ENCODE measurements at regions not wholly inside any gene's neighbourhood (a gene's known extent, or its start where the extent isn't known, plus 50 kb on each side); places are given as distances from the start of the nearest gene placed in this dataset.

DNA sequence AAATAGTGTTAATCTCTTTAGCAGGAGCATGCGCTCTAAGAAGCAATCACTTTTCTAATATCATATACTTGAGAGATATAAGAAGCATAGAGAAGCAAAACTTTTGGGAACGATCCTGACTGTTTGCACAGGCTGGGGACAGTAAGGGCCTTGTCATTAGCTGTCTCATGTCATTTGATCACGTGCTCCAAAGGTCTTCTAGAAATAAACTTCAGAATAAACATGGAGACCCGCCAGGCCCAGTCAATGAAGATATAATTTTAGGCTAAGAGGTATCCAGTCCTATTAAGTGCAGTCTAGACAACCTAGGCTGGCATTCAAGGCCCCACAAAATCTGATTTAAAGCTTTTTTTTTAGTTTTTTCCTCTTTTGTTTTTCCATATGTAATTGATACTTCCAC is 111.0 kb upstream of the APC start:
- no peak overlapping the region for H3K4me2 ChIP-seq (ENCODE audit: low read length)
- no peak overlapping the region for H3K27ac ChIP-seq (ENCODE audit: low read depth, low read length, poor library complexity, severe bottlenecking)
- no peaks in the 10 kb centered on the region for H4K20me1 ChIP-seq (ENCODE audit: insufficient read depth, low read length)
- H3K79me2 ChIP-seq (ENCODE audit: insufficient read depth, low read depth, low read length): no peaks in the 10 kb centered on the region
- H3K4me3 ChIP-seq (ENCODE audit: low read depth, low read length, poor library complexity, severe bottlenecking): no peak overlapping the region
- H3K36me3 ChIP-seq (ENCODE audit: insufficient read depth, low read length): no peaks in the 10 kb centered on the region
- ChIA-PET POLR2A (no interaction called here), CTCF (ENCODE audit: unreplicated experiment) (no interaction called here)
- H3K4me1 ChIP-seq (ENCODE audit: insufficient read depth, low read length, poor library complexity, severe bottlenecking): no peaks in the 10 kb centered on the region
- no peak for TF ChIP-seq EZH2phosphoT487 (IDR thresholded peaks at IDR 0.05; ENCODE audit: borderline replicate concordance, low read depth, low read length)
- TF ChIP-seq, protein P1, sequence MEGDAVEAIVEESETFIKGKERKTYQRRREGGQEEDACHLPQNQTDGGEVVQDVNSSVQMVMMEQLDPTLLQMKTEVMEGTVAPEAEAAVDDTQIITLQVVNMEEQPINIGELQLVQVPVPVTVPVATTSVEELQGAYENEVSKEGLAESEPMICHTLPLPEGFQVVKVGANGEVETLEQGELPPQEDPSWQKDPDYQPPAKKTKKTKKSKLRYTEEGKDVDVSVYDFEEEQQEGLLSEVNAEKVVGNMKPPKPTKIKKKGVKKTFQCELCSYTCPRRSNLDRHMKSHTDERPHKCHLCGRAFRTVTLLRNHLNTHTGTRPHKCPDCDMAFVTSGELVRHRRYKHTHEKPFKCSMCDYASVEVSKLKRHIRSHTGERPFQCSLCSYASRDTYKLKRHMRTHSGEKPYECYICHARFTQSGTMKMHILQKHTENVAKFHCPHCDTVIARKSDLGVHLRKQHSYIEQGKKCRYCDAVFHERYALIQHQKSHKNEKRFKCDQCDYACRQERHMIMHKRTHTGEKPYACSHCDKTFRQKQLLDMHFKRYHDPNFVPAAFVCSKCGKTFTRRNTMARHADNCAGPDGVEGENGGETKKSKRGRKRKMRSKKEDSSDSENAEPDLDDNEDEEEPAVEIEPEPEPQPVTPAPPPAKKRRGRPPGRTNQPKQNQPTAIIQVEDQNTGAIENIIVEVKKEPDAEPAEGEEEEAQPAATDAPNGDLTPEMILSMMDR (conservative IDR thresholded peaks at IDR 0.05; ENCODE audit: low read length): no peak
- no peaks in the 10 kb centered on the region for H3K9me3 ChIP-seq (ENCODE audit: low read length)
- no peaks in the 10 kb centered on the region for H3K9me2 ChIP-seq (ENCODE audit: insufficient read depth, low read length)
- no TSS peak for BruUV-seq (replicated peaks)
- DNase-seq (ENCODE audit: low spot score): no peak
- intact Hi-C loops (cut with micrococcal nuclease; ENCODE audit: unreplicated experiment): no loop called here
- H2AFZ ChIP-seq (ENCODE audit: low read length): no peak overlapping the region

DNA sequence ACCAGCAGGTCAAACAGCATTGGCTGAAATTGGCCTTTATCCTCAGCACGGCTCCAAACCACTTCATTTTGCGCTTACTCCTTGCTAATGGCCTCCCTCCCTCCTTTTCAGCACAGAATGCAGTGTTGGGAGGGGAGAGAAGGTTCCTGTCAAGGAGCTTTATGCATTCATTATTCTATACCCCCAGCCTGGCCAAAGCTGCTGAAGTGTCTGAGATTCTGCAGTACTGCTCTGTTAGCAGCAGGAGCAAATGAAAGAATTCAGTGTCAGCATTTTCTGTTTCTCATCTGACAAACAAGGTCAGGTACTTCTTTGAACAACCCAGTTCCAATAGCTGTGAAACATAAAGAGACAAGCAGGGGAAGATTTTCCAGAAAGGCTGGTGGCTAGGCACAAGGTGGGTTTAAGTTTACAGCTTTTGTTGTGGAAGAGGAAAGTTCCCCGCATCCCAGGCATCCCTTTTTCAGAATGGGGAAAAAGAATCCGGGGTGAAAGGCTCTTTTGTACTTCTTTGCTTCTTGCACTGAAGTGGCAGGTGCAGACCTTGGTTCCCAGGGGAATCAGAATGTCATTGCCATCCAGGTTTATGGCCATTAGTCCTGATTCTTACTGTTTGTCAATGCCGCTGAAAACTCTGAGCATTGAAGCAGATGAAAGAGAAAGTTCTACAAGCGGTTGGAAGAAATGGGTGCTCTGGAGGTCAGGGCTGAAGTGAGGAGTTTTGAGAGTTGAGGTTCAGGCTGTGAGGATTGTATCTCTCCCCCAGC is 109.3 kb upstream of the APC start:
- no TSS peak for BruUV-seq (replicated peaks)
- DNase-seq (ENCODE audit: low spot score): peak; percentile 5
- H3K4me1 ChIP-seq (ENCODE audit: insufficient read depth, low read length, poor library complexity, severe bottlenecking): no peaks in the 10 kb centered on the region
- H3K4me2 ChIP-seq (ENCODE audit: low read length): no peak overlapping the region
- H2AFZ ChIP-seq (ENCODE audit: low read length): no peak overlapping the region
- CTCF ChIA-PET (ENCODE audit: unreplicated experiment): no interaction called here
- no peak for TF ChIP-seq EZH2phosphoT487 (IDR thresholded peaks at IDR 0.05; ENCODE audit: borderline replicate concordance, low read depth, low read length)
- TF ChIP-seq, protein P1 (conservative IDR thresholded peaks at IDR 0.05; ENCODE audit: low read length): no peak
- no peaks in the 10 kb centered on the region for H3K36me3 ChIP-seq (ENCODE audit: insufficient read depth, low read length)
- H3K9me3 ChIP-seq (ENCODE audit: low read length): peaks cover 3% of the 10 kb centered on the region; the same call in 1 of the 2 replicates
- intact Hi-C loops (cut with micrococcal nuclease; ENCODE audit: unreplicated experiment): no loop called here
- no peaks in the 10 kb centered on the region for H3K9me2 ChIP-seq (ENCODE audit: insufficient read depth, low read length)
- H3K4me3 ChIP-seq (ENCODE audit: low read depth, low read length, poor library complexity, severe bottlenecking): no peak overlapping the region
- H4K20me1 ChIP-seq (ENCODE audit: insufficient read depth, low read length): no peaks in the 10 kb centered on the region
- POLR2A ChIA-PET: interaction anchor here (0.6 kb wide), 1 partner anchor 860 kb away, joined by 3 read pairs; no protein-coding TSS in a partner anchor
- H3K27ac ChIP-seq (ENCODE audit: low read depth, low read length, poor library complexity, severe bottlenecking): no peak overlapping the region
- H3K79me2 ChIP-seq (ENCODE audit: insufficient read depth, low read depth, low read length): no peaks in the 10 kb centered on the region

DNA sequence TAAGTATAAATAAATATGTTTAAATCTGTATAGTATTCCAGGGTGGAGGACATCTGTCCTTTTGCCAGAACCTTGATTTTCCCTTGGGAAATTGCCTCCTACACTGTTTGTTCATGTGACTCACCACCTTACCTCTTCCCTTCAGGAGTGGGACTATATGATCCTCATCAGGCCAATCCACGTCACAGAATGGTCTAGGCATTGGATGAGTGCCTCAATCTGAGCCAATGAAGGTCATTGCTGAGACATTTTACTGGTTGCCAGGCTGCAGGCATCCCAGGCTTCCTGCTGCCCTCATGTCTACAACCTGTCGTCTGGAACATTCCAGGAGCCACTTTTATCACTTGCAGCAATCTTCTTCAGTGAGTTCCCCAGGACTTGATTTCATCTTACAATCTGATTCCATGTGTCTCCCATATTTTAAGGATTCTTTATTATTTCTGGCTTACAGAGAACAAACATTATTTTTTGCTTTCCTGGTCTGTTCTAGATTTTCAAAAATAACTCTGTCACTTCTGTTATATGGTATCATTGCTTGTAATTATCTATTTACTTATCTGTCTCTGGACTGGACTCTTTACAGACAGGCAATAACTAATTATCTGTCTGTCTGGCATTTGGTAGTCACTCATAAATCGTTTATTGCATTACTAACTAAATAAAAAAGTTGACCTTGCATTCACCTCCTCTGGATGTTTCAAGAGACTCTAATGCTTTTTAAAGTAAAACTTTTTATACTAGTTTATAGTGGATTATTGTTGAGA is 107.3 kb upstream of the APC start:
- no peak for DNase-seq (ENCODE audit: low spot score)
- H4K20me1 ChIP-seq (ENCODE audit: insufficient read depth, low read length): no peaks in the 10 kb centered on the region
- H3K36me3 ChIP-seq (ENCODE audit: insufficient read depth, low read length): no peaks in the 10 kb centered on the region
- H3K27ac ChIP-seq (ENCODE audit: low read depth, low read length, poor library complexity, severe bottlenecking): no peak overlapping the region
- BruUV-seq (replicated peaks): no TSS peak
- intact Hi-C loops (cut with micrococcal nuclease; ENCODE audit: unreplicated experiment): no loop called here
- no peaks in the 10 kb centered on the region for H3K9me2 ChIP-seq (ENCODE audit: insufficient read depth, low read length)
- no peak overlapping the region for H2AFZ ChIP-seq (ENCODE audit: low read length)
- POLR2A ChIA-PET: no interaction called here
- H3K4me2 ChIP-seq (ENCODE audit: low read length): no peak overlapping the region
- CTCF ChIA-PET (ENCODE audit: unreplicated experiment): no interaction called here
- H3K4me1 ChIP-seq (ENCODE audit: insufficient read depth, low read length, poor library complexity, severe bottlenecking): no peaks in the 10 kb centered on the region
- H3K4me3 ChIP-seq (ENCODE audit: low read depth, low read length, poor library complexity, severe bottlenecking): no peak overlapping the region
- no peak for TF ChIP-seq EZH2phosphoT487 (IDR thresholded peaks at IDR 0.05; ENCODE audit: borderline replicate concordance, low read depth, low read length)
- TF ChIP-seq, protein P1 (conservative IDR thresholded peaks at IDR 0.05; ENCODE audit: low read length): no peak
- H3K79me2 ChIP-seq (ENCODE audit: insufficient read depth, low read depth, low read length): no peaks in the 10 kb centered on the region
- peaks cover 6% of the 10 kb centered on the region; the same call in 1 of the 2 replicates for H3K9me3 ChIP-seq (ENCODE audit: low read length)

Measured in OCI-LY7 (cell line).